HG02759 (cell line): ENCODE measurements at regions not wholly inside any gene's neighbourhood (a gene's known extent, or its start where the extent isn't known, plus 50 kb on each side); places are given as distances from the start of the nearest gene placed in this dataset.
"Not testable (repeated sequence)": the region's sequence is repeated elsewhere in the genome, so short reads cannot be mapped to it uniquely, and the experiment has no call there.

Experiments
- ATAC-seq: cut with Tn5 transposase; IDR thresholded peaks from one replicate; pipeline ENCODE4 v1.9.1; 2021; ENCODE audit warnings: mild to moderate bottlenecking, moderate library complexity; ENCODE audit not compliant: unreplicated experiment

DNA sequence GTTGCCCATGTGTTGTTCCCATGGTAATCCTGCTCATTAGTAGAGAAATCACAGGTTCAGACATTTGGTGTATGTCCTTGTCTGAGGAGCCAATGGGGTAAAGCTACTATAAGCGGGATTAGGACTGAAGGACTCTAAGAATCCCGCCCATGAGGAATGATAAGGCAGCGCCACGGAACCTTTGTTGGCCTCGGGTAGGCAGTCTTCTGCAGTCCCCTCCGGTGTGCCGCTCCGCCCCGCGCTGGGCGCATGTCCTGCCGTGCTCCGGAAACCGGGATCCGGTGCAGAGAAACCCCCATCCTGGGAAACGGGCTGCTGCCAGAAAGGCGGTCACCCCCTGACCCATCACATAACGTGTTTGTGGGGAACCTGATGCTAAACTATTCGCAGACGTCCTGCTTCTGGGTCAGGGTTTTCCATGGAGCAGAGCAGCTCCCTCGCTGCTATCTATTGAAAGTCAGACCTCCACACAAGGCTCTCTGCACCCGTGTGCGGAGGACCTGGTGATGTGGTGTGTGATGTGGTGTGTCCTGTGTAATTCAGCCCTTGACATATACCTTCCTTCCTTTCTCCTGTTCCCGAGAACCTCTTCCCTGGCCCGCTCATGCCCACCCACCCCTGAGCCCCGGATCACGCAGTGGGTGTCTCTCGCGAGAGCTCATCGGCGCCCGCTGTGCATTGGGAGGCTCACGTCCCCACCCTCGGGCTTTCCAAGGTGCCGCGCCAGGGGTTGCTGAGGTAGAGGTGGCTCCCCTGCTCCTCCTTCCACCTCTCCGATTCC, 220.8 kb upstream of the HSFY1 start:
- not testable (repeated sequence) for ATAC-seq

DNA sequence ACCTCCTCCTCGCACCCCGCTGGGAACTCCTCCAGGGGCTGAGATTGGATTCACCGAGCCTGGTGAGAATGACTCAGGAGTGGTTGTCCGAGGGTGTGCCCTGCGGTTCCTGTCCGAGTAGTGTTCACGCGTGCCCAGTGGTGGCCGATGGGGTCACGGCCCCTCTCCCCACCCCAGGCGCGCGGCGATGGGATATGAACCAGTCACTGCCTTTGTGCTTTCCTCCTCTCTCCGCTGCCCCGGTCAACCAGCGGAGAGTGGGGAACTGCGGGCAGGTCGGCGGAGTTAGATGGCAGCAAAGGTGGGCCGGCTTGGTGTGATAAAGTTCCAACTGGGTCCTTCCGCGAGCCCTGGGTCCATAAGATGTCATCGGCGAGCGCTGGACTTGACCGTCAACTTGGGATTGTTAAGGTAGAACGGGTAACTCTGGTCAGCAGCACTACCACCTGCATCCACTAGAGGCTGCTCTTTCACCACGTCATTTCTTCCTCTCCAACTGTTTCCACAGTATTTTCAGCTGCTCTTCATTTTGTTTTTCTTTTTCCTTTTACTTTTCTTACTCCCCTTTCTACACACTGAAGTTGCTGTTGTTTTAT, 220.1 kb upstream of the HSFY1 start:
- ATAC-seq: peak; percentile 81

DNA sequence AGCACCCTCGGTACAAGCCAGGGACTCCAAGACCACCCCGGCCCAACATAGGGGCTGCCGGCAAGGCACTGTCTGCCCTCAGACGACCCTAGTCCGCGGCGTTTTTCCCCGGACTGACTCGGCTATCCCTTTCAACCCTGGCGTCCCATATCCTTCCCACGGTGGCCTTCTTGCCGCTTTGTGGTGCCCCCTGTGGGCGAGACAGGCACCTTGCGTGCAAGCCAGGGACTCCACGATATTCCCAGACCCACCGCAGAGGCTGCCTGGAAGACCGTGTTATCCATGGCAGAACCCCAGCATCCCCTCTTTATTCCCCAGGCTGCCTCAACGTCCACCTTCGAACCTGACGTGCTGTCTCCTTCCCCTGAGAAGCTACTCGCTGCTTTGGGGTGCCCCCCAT, 204.0 kb upstream of the HSFY1 start:
- not testable (repeated sequence) for ATAC-seq
